Fibroblast of skin of right biceps (primary cell): ENCODE measurements at regions not wholly inside any gene's neighbourhood (a gene's known extent, or its start where the extent isn't known, plus 50 kb on each side); places are given as distances from the start of the nearest gene placed in this dataset.

Experiments
- DNase-seq: peaks from one replicate; pipeline ENCODE4 v3.0.0-alpha.2; 2013

- peak; percentile 2 for DNase-seq
These were observed 408.9 kb upstream of the FBXO33 start for GRCh38 chr14:39841088-39841487.

- no peak for DNase-seq
These were observed 395.8 kb upstream of the FBXO33 start for GRCh38 chr14:39827901-39828655.

- DNase-seq: no peak
These were observed 380.5 kb upstream of the FBXO33 start for GRCh38 chr14:39812532-39813320.

- DNase-seq: no peak
These were observed 375.0 kb upstream of the FBXO33 start for GRCh38 chr14:39807271-39807670.

GRCh38 chr14:39784461-39784860, 352.2 kb upstream of the FBXO33 start:
- no peak for DNase-seq

GRCh38 chr14:39781466-39781865, 349.2 kb upstream of the FBXO33 start:
- no peak for DNase-seq

GRCh38 chr14:39773387-39774126, 341.3 kb upstream of the FBXO33 start:
- no peak for DNase-seq

GRCh38 chr14:39772627-39773026, 340.4 kb upstream of the FBXO33 start:
- no peak for DNase-seq

GRCh38 chr14:39768589-39768988, 336.4 kb upstream of the FBXO33 start:
- no peak for DNase-seq

- no peak for DNase-seq
These were observed 334.3 kb upstream of the FBXO33 start for GRCh38 chr14:39766397-39767000.

- no peak for DNase-seq
These were observed 333.4 kb upstream of the FBXO33 start for GRCh38 chr14:39765676-39766075.

- DNase-seq: no peak
These were observed 331.2 kb upstream of the FBXO33 start for GRCh38 chr14:39763402-39763890.

- DNase-seq: no peak
These were observed 330.6 kb upstream of the FBXO33 start for GRCh38 chr14:39762576-39763401.

GRCh38 chr14:39755269-39755878, 323.1 kb upstream of the FBXO33 start:
- no peak for DNase-seq

GRCh38 chr14:39740454-39740853, 308.2 kb upstream of the FBXO33 start:
- DNase-seq: no peak

- DNase-seq: no peak
These were observed 307.6 kb upstream of the FBXO33 start for GRCh38 chr14:39739796-39740195.

GRCh38 chr14:39734306-39734705, 302.1 kb upstream of the FBXO33 start:
- DNase-seq: no peak

GRCh38 chr14:39733741-39734140, 301.5 kb upstream of the FBXO33 start:
- no peak for DNase-seq

- DNase-seq: no peak
These were observed 299.7 kb upstream of the FBXO33 start for GRCh38 chr14:39731912-39732311.

- DNase-seq: no peak
These were observed 294.3 kb upstream of the FBXO33 start for GRCh38 chr14:39726563-39726962.

- DNase-seq: no peak
These were observed 290.5 kb upstream of the FBXO33 start for GRCh38 chr14:39722547-39723273.
